Mesenchymal stem cell (in vitro differentiated cells and primary cell): ENCODE measurements at regions not wholly inside any gene's neighbourhood (a gene's known extent, or its start where the extent isn't known, plus 50 kb on each side); places are given as distances from the start of the nearest gene placed in this dataset.

ENCODE experiments used
- DNase-seq: peaks from one replicate; pipeline ENCODE4 v3.0.0-alpha.2; 2013
- H2AFZ ChIP-seq: one replicate; pipeline ENCODE4 v1.6.1; 2013; ENCODE audit warnings: low read depth, mild to moderate bottlenecking, control low read depth, inconsistent platforms, low read length, moderate library complexity
- H2AK5ac ChIP-seq: 2 replicates; pipeline ENCODE4 v1.6.1; 2013; ENCODE audit warnings: low read length, moderate library complexity, mild to moderate bottlenecking, inconsistent platforms; ENCODE audit not compliant: severe bottlenecking
- H2BK120ac ChIP-seq: one replicate; pipeline ENCODE4 v1.6.1; 2013; ENCODE audit warnings: low read depth, mild to moderate bottlenecking, inconsistent platforms, low read length, moderate library complexity
- H2BK12ac ChIP-seq, 2 experiments: one replicate each; pipeline ENCODE4 v1.6.1; 2013; ENCODE audit warnings: inconsistent platforms in 2 of 2, low read length in 2 of 2, mild to moderate bottlenecking in 2 of 2, moderate library complexity in 2 of 2, control low read depth in 1 of 2
- H2BK15ac ChIP-seq: one replicate; pipeline ENCODE4 v1.6.1; 2013; ENCODE audit warnings: mild to moderate bottlenecking, low read depth, inconsistent platforms; ENCODE audit not compliant: poor library complexity, severe bottlenecking
- H2BK5ac ChIP-seq: 2 replicates; pipeline ENCODE4 v1.6.1; 2013; ENCODE audit warnings: low read depth, mild to moderate bottlenecking, low read length, control low read depth, inconsistent platforms; ENCODE audit not compliant: poor library complexity, severe bottlenecking
- H3K14ac ChIP-seq, 2 experiments: one replicate each; pipeline ENCODE4 v1.6.1; 2013; ENCODE audit warnings: inconsistent platforms in 2 of 2, low read length in 2 of 2, control low read depth in 1 of 2, mild to moderate bottlenecking in 1 of 2, moderate library complexity in 1 of 2
- H3K18ac ChIP-seq, 2 experiments: one replicate each; pipeline ENCODE4 v1.6.1; 2013; ENCODE audit warnings: inconsistent platforms in 2 of 2, low read length in 2 of 2, control low read depth in 1 of 2, low read depth in 1 of 2, mild to moderate bottlenecking in 1 of 2
- H3K23ac ChIP-seq, 2 experiments: one replicate each; pipeline ENCODE4 v1.6.1; 2013; ENCODE audit warnings: inconsistent platforms in 2 of 2, low read length in 2 of 2, mild to moderate bottlenecking in 2 of 2, moderate library complexity in 2 of 2, control low read depth in 1 of 2
- H3K27ac ChIP-seq: 2 replicates; pipeline ENCODE4 v1.5.1; 2013; ENCODE audit warnings: mild to moderate bottlenecking, moderate library complexity, low read length, control low read depth, inconsistent platforms; ENCODE audit not compliant: poor library complexity, severe bottlenecking
- H3K27me3 ChIP-seq, 2 experiments: 2 replicates each; pipeline versions ENCODE4 v1.6.1 to v1.7.0; 2013; ENCODE audit warnings: low read length in 2 of 2, mild to moderate bottlenecking in 2 of 2, moderate library complexity in 2 of 2, control low read depth in 1 of 2, inconsistent platforms in 1 of 2; ENCODE audit not compliant: control insufficient read depth in 1 of 2, insufficient read depth in 1 of 2
- H3K36me3 ChIP-seq, 2 experiments: 2 replicates each; pipeline versions ENCODE4 v1.6.1 to v1.7.0; 2013; ENCODE audit warnings: low read length in 2 of 2, control low read depth in 1 of 2, inconsistent platforms in 1 of 2, low read depth in 1 of 2, mild to moderate bottlenecking in 1 of 2; ENCODE audit not compliant: insufficient read depth in 2 of 2, control insufficient read depth in 1 of 2
- H3K4ac ChIP-seq, 2 experiments: one replicate each; pipeline ENCODE4 v1.6.1; 2013; ENCODE audit warnings: inconsistent platforms in 2 of 2, low read length in 2 of 2, mild to moderate bottlenecking in 2 of 2, moderate library complexity in 2 of 2, control low read depth in 1 of 2, low read depth in 1 of 2
- H3K4me1 ChIP-seq: 2 replicates; pipeline ENCODE4 v1.6.1; 2013; ENCODE audit warnings: low read depth, low read length, control low read depth; ENCODE audit not compliant: control insufficient read depth, insufficient read depth
- H3K4me2 ChIP-seq: 2 replicates; pipeline ENCODE4 v1.6.1; 2013; ENCODE audit warnings: low read length, mild to moderate bottlenecking, inconsistent platforms; ENCODE audit not compliant: poor library complexity, severe bottlenecking
- H3K4me3 ChIP-seq, 2 experiments: 2 replicates each; pipeline versions ENCODE4 v1.5.1 to v1.7.0; 2013; ENCODE audit warnings: low read length in 2 of 2, mild to moderate bottlenecking in 2 of 2, control low read depth in 1 of 2, low read depth in 1 of 2; ENCODE audit not compliant: insufficient read depth in 1 of 2
- H3K79me1 ChIP-seq: replicated peaks from 2 replicates; pipeline ENCODE4 v1.6.1; 2013; ENCODE audit warnings: mild to moderate bottlenecking, control low read depth, low read length, inconsistent platforms; ENCODE audit not compliant: poor library complexity, severe bottlenecking
- H3K9ac ChIP-seq: 2 replicates; pipeline ENCODE4 v1.7.0; 2013; ENCODE audit warnings: mild to moderate bottlenecking, low read length, moderate library complexity
- H3K9me3 ChIP-seq: 2 replicates; pipeline ENCODE4 v1.7.0; 2013; ENCODE audit warnings: mild to moderate bottlenecking, low read length; ENCODE audit not compliant: control insufficient read depth
- H4K8ac ChIP-seq: one replicate; pipeline ENCODE4 v1.6.1; 2013; ENCODE audit warnings: inconsistent platforms, mild to moderate bottlenecking, low read length, moderate library complexity
- H4K91ac ChIP-seq: one replicate; pipeline ENCODE4 v1.6.1; 2013; ENCODE audit warnings: mild to moderate bottlenecking, low read length, inconsistent platforms
- WGBS: methylation state at CpG from one replicate; pipeline ENCODE4 v1.1.7; 2013; ENCODE audit warnings: mixed read lengths; 5-methylcytosine and 5-hydroxymethylcytosine counted together

DNA sequence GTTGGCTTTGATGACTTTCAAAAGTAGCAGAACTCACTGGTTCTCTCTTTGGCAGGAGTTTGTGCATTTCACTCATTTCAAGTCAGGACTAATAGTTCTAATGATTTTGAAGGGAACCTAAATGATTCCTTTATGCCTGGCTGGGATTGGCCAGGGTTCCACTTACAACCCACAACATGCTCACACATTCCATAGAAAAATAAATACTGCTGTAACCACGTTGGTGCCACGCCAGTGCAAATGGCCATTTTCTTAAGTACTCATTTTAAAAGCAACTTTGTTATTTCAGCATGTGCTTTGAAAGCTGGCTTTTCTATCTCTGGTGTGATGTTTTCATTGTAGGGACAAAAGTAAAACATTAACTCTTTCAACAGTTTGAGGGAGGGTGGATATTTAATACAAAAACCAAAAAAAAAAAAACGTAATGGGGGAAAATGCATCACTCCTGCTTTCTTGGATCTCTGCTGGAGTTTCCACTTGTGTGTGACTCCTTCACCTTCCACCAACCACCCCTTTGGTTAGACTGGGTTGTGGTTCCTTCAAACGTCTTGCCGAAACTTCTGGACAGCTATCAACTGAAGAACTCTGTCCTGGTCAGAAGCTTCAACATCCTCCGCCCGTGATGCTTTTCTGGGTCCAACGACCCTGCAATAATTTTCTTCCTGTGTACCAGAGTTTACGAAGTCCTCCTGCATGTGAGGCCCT, 300.4 kb upstream of the RUNX1 start:
- Histone ChIP-seq H2BK12ac (no peak overlapping the region), H3K27ac (no peak overlapping the region), H3K4me3 (no peak overlapping the region), H3K9ac (no peak overlapping the region), H3K36me3 (no peaks in the 10 kb centered on the region), H3K9me3 (no peaks in the 10 kb centered on the region), H3K4me2 (no peak overlapping the region), H3K18ac (no peak overlapping the region), H3K4ac (no peak overlapping the region), H2BK15ac (no peak overlapping the region), H2BK120ac (no peak overlapping the region), H3K27me3 (peaks cover 0 to 28% of the 10 kb centered on the region in 2 experiments), H3K14ac (no peak overlapping the region), H2BK5ac (no peak overlapping the region), H2AK5ac (no peak overlapping the region), H2AFZ (no peak overlapping the region), H3K79me1 (no peaks in the 10 kb centered on the region), H3K4me1 (peaks cover 5% of the 10 kb centered on the region), H4K91ac (no peak overlapping the region), H4K8ac (no peak overlapping the region), H3K23ac (no peak overlapping the region)
- DNase-seq: no peak
- WGBS: 89% methylated on average over 9 of the region's 9 CpGs

DNA sequence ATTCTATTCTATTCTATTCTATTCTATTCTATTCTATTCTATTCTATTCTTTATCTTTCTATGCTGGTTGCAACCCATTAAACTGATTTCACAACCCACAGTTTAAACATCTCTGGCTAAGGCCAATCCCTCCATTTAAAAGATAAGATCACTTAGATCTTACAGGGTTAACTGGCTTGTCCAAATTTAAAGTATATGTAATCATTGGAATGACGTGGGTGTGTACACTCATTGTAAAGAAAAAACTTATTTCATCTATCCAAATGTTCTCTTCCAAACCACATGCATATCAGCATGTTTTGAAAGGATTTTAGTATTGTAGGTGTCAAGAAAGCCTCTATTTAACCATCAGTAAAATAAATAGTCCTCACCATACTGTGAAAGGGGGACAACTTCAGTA, 299.6 kb upstream of the RUNX1 start:
- Histone ChIP-seq H2BK120ac (no peak overlapping the region), H2AFZ (no peak overlapping the region), H3K27me3 (peaks cover 0 to 34% of the 10 kb centered on the region in 2 experiments), H2BK5ac (no peak overlapping the region), H3K4ac (no peak overlapping the region), H2AK5ac (no peak overlapping the region), H3K4me3 (no peak overlapping the region), H3K9ac (no peak overlapping the region), H4K8ac (no peak overlapping the region), H3K23ac (no peak overlapping the region), H3K27ac (no peak overlapping the region), H3K36me3 (no peaks in the 10 kb centered on the region), H3K18ac (no peak overlapping the region), H3K79me1 (no peaks in the 10 kb centered on the region), H3K4me1 (peaks cover 5% of the 10 kb centered on the region), H4K91ac (no peak overlapping the region), H2BK15ac (no peak overlapping the region), H3K9me3 (no peaks in the 10 kb centered on the region), H2BK12ac (no peak overlapping the region), H3K4me2 (no peak overlapping the region), H3K14ac (no peak overlapping the region)
- no peak for DNase-seq
- WGBS: no CpG with 5 or more reads among the region's 1 CpG

DNA sequence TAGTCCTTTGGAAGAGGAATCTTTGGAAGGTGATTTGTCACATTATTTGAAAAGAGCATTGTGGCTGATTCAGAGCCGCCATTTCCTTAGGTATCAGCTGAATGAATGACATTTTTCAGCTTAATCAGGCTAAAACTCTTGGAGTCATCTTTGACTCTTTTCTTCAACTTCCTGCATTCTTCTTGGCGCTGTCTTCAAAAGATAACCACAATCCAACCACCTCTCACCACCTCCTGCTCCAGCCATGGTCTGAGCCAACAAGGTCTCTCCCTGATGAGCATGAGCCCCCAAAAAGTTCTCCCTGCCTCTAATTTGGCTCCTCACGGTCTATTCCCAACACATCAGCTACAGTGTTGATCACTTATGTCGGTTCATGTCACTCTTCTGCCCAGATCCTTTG, 297.6 kb upstream of the RUNX1 start:
- Histone ChIP-seq H2AFZ (no peak overlapping the region), H3K27ac (no peak overlapping the region), H3K4ac (no peak overlapping the region), H3K4me2 (no peak overlapping the region), H4K91ac (no peak overlapping the region), H2BK120ac (no peak overlapping the region), H3K4me1 (peaks cover 5% of the 10 kb centered on the region), H4K8ac (no peak overlapping the region), H3K36me3 (no peaks in the 10 kb centered on the region), H2BK12ac (no peak overlapping the region), H3K79me1 (no peaks in the 10 kb centered on the region), H3K23ac (no peak overlapping the region), H2AK5ac (no peak overlapping the region), H3K4me3 (no peak overlapping the region), H3K9ac (no peak overlapping the region), H2BK5ac (no peak overlapping the region), H3K9me3 (no peaks in the 10 kb centered on the region), H3K18ac (no peak overlapping the region), H3K14ac (no peak overlapping the region), H3K27me3 (peaks cover 0 to 35% of the 10 kb centered on the region in 2 experiments), H2BK15ac (no peak overlapping the region)
- DNase-seq: no peak
- 95% methylated on average over 4 of the region's 4 CpGs for WGBS

DNA sequence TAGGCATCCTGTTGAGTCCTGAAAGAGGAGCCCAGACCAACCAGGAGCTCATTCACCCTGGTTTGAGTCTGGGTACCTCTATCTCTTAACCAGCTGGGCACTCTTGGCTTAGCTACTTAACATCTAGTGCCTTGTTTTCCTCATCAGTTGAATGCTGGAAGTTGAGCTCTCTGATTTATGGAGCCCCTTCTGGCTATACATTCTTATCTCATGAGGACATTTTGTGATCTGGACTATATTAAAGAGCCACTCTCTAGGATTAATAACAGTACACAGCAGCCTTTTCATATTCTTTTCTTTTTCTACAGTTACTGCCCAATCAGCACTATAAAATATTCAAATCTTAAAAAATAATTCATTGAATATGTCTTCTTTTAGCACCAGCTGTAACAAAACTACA, 296.9 kb upstream of the RUNX1 start:
- Histone ChIP-seq H3K79me1 (no peaks in the 10 kb centered on the region), H3K4me2 (no peak overlapping the region), H2BK120ac (no peak overlapping the region), H3K14ac (no peak overlapping the region), H3K4me3 (no peak overlapping the region), H2BK5ac (no peak overlapping the region), H3K27ac (no peak overlapping the region), H3K27me3 (peaks cover 0 to 35% of the 10 kb centered on the region in 2 experiments), H2BK15ac (no peak overlapping the region), H3K36me3 (no peaks in the 10 kb centered on the region), H2BK12ac (no peak overlapping the region), H3K4me1 (peaks cover 5% of the 10 kb centered on the region), H3K23ac (no peak overlapping the region), H2AK5ac (no peak overlapping the region), H3K9ac (no peak overlapping the region), H3K9me3 (no peaks in the 10 kb centered on the region), H3K4ac (no peak overlapping the region), H3K18ac (no peak overlapping the region), H4K91ac (no peak overlapping the region), H4K8ac (no peak overlapping the region), H2AFZ (no peak overlapping the region)
- DNase-seq: peak; percentile 14
